ENCODE measurements at regions not wholly inside any gene's neighbourhood (a gene's known extent, or its start where the extent isn't known, plus 50 kb on each side); places are given as distances from the start of the nearest gene placed in this dataset.
"Not testable (repeated sequence)": the region's sequence is repeated elsewhere in the genome, so short reads cannot be mapped to it uniquely, and the experiment has no call there.

DNA sequence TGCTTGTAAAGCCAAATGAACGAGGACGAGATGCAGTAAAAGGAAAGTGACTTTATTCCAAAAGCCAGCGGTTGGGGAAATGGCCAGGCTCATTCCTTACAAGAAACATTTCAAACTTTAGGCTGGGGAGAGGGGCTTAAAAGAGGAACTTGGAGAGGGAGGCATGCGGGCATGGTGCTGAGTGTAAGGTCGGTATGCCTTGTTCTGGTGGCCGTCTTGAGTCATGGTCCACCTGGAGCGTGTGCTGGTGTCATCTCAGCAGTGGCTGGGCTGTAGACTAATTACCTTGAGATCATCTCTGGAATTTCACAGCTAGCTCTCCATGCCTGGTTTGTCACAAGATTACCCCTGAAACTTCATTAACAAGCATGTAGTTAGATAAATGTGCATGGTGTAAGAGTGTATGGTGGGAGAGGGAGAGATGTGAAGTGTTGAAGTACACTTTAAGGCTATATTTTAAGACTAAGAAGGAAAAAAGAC is 156.4 kb upstream of the PFN2 start:
- Histone ChIP-seq H3K27ac (no peak overlapping the region), H3K4me3 (no peak overlapping the region), H3K4me1 (replicated peaks in 1 of 2) (peaks cover 14 to 21% of the 10 kb centered on the region in 2 donors)
- in situ Hi-C loops (cut with MboI; ENCODE audit: low pct_unique_long_range_greater_than_20kb in 2 of 9, low sequenced_read_pairs in 9 of 9, unreplicated experiment in 9 of 9): no loop called here
- no peak for ATAC-seq (replicated peaks in 6 of 8)
- WGBS, 10 experiments: 80 to 100% (median 93%) methylated on average over 1 to 7 of the region's 7 CpGs; no CpG with 5 or more reads in 5 of the 10 experiments

DNA sequence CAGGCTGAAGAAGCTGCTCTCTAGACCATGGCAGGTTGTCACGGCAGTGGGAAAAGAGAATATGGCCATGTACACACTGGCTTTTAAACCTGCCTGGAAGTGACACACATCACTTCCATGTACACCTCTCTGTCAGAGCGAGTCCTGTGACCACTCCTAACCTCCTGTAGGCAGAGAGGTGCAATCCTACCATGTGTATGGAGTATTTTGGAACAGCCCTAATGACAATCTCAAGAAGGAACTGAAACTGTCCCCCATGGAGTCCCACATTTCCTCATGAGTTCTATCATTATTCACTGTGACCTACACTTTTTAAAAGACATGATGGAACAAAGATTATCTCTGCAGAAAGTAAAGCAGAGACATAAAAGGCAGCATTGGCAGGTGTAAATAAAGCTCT is 153.4 kb upstream of the PFN2 start:
- H3K27ac ChIP-seq: no peak overlapping the region
- ATAC-seq (replicated peaks in 6 of 8): peak in 1 of 8 experiments; percentile 15
- WGBS, 10 experiments: 40 to 100% (median 83%) methylated on average over 1 to 2 of the region's 2 CpGs; no CpG with 5 or more reads in 4 of the 10 experiments
- peaks cover 11 to 16% of the 10 kb centered on the region in 2 donors for H3K4me1 ChIP-seq (replicated peaks in 1 of 2)
- H3K4me3 ChIP-seq: no peak overlapping the region
- in situ Hi-C loops (cut with MboI; ENCODE audit: low pct_unique_long_range_greater_than_20kb in 2 of 9, low sequenced_read_pairs in 9 of 9, unreplicated experiment in 9 of 9): no loop called here

DNA sequence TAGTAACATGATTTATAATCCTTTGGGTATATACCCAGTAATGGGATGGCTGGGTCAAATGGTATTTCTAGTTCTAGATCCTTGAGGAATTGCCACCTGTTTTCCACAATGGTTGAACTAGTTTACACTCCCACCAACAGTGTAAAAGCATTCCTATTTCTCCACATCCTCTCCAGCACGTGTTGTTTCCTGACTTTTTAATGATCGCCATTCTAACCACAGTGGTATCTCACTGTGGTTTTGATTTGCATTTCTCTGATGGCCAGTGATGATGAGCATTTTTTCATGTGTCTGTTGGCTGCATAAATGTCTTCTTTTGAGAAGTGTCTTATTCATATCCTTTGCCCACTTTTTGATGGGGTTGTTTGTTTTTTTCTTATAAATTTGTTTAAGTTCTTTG is 152.6 kb upstream of the PFN2 start:
- H3K4me3 ChIP-seq; in situ Hi-C loops (cut with MboI; ENCODE audit: low pct_unique_long_range_greater_than_20kb in 2 of 9, low sequenced_read_pairs in 9 of 9, unreplicated experiment in 9 of 9); H3K27ac ChIP-seq; ATAC-seq (replicated peaks in 6 of 8): not testable (repeated sequence)
- WGBS, 10 experiments: 0 to 100% (median 57%) methylated on average over 1 to 2 of the region's 2 CpGs; no CpG with 5 or more reads in 2 of the 10 experiments
- H3K4me1 ChIP-seq (replicated peaks in 1 of 2): peaks cover 11 to 16% of the 10 kb centered on the region in 2 donors

GRCh38 chr3:150118219-150118618 is 147.5 kb upstream of the PFN2 start:
- Histone ChIP-seq H3K27ac (no peak overlapping the region), H3K4me1 (replicated peaks in 1 of 2) (no peaks in the 10 kb centered on the region), H3K4me3 (no peak overlapping the region)
- ATAC-seq (replicated peaks in 6 of 8): no peak
- WGBS, 10 experiments: 89 to 100% (median 100%) methylated on average over 1 of the region's 1 CpG; no CpG with 5 or more reads in 5 of the 10 experiments
- in situ Hi-C loops (cut with MboI; ENCODE audit: low pct_unique_long_range_greater_than_20kb in 2 of 9, low sequenced_read_pairs in 9 of 9, unreplicated experiment in 9 of 9): no loop called here

- Histone ChIP-seq H3K4me1 (replicated peaks in 1 of 2) (peaks cover 0 to 2% of the 10 kb centered on the region in 2 donors), H3K4me3 (no peak overlapping the region), H3K27ac (no peak overlapping the region)
- 100% methylated on average over 1 of the region's 1 CpG; no CpG with 5 or more reads in 9 of the 10 experiments for WGBS, 10 experiments
- no peak for ATAC-seq (replicated peaks in 6 of 8)
- in situ Hi-C loops (cut with MboI; ENCODE audit: low pct_unique_long_range_greater_than_20kb in 2 of 9, low sequenced_read_pairs in 9 of 9, unreplicated experiment in 9 of 9): no loop called here
Observed at GRCh38 chr3:150117076-150117475, 146.4 kb upstream of the PFN2 start.

GRCh38 chr3:150116196-150116595 is 145.5 kb upstream of the PFN2 start:
- Histone ChIP-seq H3K27ac (no peak overlapping the region), H3K4me3 (no peak overlapping the region), H3K4me1 (replicated peaks in 1 of 2) (peaks cover 0 to 2% of the 10 kb centered on the region in 2 donors)
- in situ Hi-C loops (cut with MboI; ENCODE audit: low pct_unique_long_range_greater_than_20kb in 2 of 9, low sequenced_read_pairs in 9 of 9, unreplicated experiment in 9 of 9): no loop called here
- WGBS, 10 experiments: 20 to 90% (median 80%) methylated on average over 1 to 4 of the region's 4 CpGs; no CpG with 5 or more reads in 2 of the 10 experiments
- ATAC-seq (replicated peaks in 6 of 8): no peak

DNA sequence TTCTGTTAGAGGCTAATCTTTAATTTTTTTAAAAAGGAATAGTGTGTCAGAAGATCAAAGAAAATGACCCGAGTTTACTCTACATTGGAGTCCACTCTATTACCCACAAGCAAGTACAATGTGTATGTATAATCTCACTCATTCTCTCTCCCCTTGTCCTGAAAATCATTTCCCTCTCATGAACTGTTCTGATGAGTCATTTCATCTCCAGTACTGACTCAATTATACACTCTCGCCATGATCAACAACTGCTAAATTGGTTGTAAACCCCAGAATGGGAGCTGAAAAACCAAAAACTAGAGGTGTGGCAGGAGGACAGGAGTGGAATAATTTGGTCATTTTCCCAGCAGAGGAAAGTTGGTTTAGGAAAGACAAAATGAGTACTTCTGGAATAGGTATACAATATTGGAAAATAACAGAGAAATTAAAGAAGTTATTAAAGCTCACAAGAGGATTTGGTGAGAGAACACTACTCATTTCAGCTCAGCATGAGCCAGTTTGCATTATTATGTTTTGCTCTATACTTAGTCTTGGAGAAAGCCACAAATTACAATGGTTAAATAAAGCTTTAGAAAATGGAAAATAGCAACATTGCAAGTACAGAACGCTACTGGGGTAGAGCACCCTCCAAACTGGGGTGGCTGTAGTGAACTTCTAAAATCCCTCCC is 144.3 kb upstream of the PFN2 start:
- no peak overlapping the region for H3K4me3 ChIP-seq
- H3K4me1 ChIP-seq (replicated peaks in 1 of 2): peaks cover 2 to 4% of the 10 kb centered on the region in 2 donors
- in situ Hi-C loops (cut with MboI; ENCODE audit: low pct_unique_long_range_greater_than_20kb in 2 of 9, low sequenced_read_pairs in 9 of 9, unreplicated experiment in 9 of 9): no loop called here
- ATAC-seq (replicated peaks in 6 of 8): peak in 3 of 8 experiments; percentile 29 to 73 (median 29)
- H3K27ac ChIP-seq: no peak overlapping the region
- WGBS, 10 experiments: 21 to 100% (median 70%) methylated on average over 1 to 3 of the region's 3 CpGs; no CpG with 5 or more reads in 2 of the 10 experiments

- peaks cover 2 to 4% of the 10 kb centered on the region in 2 donors for H3K4me1 ChIP-seq (replicated peaks in 1 of 2)
- in situ Hi-C loops (cut with MboI; ENCODE audit: low pct_unique_long_range_greater_than_20kb in 2 of 9, low sequenced_read_pairs in 9 of 9, unreplicated experiment in 9 of 9): no loop called here
- H3K4me3 ChIP-seq: no peak overlapping the region
- no peak for ATAC-seq (replicated peaks in 6 of 8)
- 40 to 100% (median 86%) methylated on average over 1 to 2 of the region's 2 CpGs; no CpG with 5 or more reads in 3 of the 10 experiments for WGBS, 10 experiments
- H3K27ac ChIP-seq: no peak overlapping the region
Observed at GRCh38 chr3:150114273-150114672, 143.6 kb upstream of the PFN2 start.

GRCh38 chr3:150110097-150110496 is 139.4 kb upstream of the PFN2 start:
- Histone ChIP-seq H3K4me3 (no peak overlapping the region), H3K27ac (no peak overlapping the region), H3K4me1 (replicated peaks in 1 of 2) (peaks cover 31 to 37% of the 10 kb centered on the region in 2 donors)
- in situ Hi-C loops (cut with MboI; ENCODE audit: low pct_unique_long_range_greater_than_20kb in 2 of 9, low sequenced_read_pairs in 9 of 9, unreplicated experiment in 9 of 9): no loop called here
- no peak for ATAC-seq (replicated peaks in 6 of 8)
- 80 to 100% (median 100%) methylated on average over 1 to 5 of the region's 5 CpGs; no CpG with 5 or more reads in 5 of the 10 experiments for WGBS, 10 experiments

DNA sequence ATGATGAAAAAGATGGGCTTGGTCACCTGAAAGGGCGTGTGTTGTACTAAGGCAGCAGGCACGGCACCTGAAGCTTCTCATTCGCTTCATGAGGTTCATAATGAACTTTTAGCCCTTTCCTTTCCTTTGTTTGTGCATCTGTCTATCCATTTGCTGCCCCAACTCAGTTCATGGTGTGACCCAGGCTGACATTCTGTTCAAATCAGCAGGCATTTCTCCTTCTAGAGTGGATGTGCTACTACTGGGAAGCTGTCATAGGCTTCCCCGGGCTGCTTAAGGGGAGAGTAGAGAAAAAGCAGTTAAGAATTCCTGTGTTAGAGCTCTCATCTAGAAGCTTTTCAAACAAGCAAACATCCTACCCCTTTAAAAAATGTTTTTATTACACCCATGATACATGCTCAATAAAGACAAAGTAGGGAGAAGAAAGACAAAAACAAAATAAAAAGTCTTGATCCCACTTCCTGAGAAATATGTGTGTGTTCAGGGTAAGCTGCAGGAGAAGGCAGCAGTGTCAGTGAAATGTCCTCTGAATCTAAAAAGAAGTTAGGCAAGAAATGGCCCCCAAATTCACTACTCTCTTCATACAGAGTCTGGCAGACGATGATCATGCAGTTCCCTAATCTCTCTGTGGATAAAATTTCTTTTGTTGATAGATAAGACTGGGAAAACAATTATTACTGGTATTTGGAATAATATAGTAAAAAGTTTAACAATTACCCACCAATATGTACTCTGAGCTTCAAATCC is 136.9 kb upstream of the PFN2 start:
- 0 to 93% (median 17%) methylated on average over 1 to 5 of the region's 5 CpGs; no CpG with 5 or more reads in 2 of the 10 experiments for WGBS, 10 experiments
- peak overlapping the region; percentile 3 to 20 for H3K27ac ChIP-seq
- peak in 5 of 8 experiments; percentile 31 to 63 (median 54) for ATAC-seq (replicated peaks in 6 of 8)
- in situ Hi-C loops (cut with MboI; ENCODE audit: low pct_unique_long_range_greater_than_20kb in 2 of 9, low sequenced_read_pairs in 9 of 9, unreplicated experiment in 9 of 9): no loop called here
- H3K4me1 ChIP-seq (replicated peaks in 1 of 2): peaks cover 42 to 52% of the 10 kb centered on the region in 2 donors
- H3K4me3 ChIP-seq: no peak overlapping the region

DNA sequence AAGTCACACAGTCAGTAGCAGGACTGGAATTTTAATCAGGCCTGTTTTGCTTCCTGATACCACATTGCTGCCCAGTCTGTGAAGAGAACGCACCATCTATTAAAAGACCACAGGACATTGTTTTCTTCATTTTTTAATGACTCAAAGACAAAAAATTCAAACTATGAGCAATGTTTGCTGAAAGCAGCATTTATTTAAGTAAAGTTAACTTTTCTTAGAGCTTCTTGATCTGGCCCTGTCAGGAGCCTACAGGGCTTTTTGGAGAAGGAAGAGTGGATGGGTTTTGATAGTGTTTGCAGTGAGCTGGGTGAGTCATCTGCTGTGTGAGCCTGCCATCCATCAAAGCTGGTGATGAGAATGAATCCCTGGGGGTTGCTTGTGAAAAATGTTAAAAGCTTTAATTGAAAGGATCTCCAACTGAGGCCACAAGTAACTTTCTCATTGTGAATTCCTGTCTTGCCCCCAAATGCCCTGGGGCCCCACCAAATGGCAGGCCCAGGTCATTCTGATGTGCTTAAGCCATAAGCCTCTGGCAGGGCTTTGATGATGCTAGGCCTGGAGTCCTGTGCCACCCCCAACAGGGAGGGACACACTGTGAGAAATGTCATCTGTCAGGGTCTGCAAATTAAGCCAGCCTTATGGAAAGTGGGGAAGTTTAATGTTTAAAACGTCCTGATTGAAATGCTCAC is 136.2 kb upstream of the PFN2 start:
- peak overlapping the region; percentile 3 to 20 for H3K27ac ChIP-seq
- no peak overlapping the region for H3K4me3 ChIP-seq
- peaks cover 42 to 52% of the 10 kb centered on the region in 2 donors for H3K4me1 ChIP-seq (replicated peaks in 1 of 2)
- WGBS, 10 experiments: 0 to 40% (median 18%) methylated on average over 1 to 2 of the region's 2 CpGs; no CpG with 5 or more reads in 5 of the 10 experiments
- in situ Hi-C loops (cut with MboI; ENCODE audit: low pct_unique_long_range_greater_than_20kb in 2 of 9, low sequenced_read_pairs in 9 of 9, unreplicated experiment in 9 of 9): no loop called here
- peak; percentile 91 to 98 (median 94) for ATAC-seq (replicated peaks in 6 of 8)

DNA sequence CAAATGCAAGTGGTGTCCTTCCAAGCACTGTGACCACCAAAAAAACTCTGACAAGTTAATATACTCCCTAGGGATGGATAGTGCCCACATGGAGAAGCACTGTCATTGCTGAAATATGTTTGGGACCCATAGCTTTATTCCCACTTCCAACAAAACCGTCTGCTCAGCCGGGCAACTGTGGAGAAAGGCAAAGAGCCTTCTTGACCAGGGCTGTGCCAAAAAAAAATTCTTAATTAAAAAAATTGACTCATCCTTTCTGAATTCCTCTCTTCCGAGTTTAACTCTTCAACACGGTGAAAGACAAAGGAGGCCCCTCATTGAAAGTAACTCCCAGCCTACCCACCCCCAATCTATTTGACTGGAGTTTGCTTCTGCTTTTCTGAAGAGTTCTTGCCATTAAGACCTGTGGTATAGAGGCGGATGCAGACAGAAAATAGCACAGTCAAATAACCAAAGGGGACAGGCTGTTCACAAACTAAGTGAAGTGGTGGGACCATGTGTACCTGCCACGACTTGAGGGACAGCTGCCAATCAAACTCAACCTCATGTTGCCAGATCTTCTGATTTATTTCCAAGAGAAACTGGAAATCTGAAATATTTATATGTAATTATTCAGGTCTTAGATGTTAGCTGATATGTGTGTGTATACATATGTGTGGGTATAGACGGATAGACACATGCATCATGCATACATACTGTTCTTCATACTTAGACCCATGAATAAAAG is 135.4 kb upstream of the PFN2 start:
- in situ Hi-C loops (cut with MboI; ENCODE audit: low pct_unique_long_range_greater_than_20kb in 2 of 9, low sequenced_read_pairs in 9 of 9, unreplicated experiment in 9 of 9): no loop called here
- peaks cover 42 to 52% of the 10 kb centered on the region in 2 donors for H3K4me1 ChIP-seq (replicated peaks in 1 of 2)
- ATAC-seq (replicated peaks in 6 of 8): no peak
- no peak overlapping the region for H3K4me3 ChIP-seq
- H3K27ac ChIP-seq: no peak overlapping the region
- WGBS, 10 experiments: 6 to 88% (median 52%) methylated on average over 1 to 7 of the region's 7 CpGs
